BJ (cell line): ENCODE measurements at regions not wholly inside any gene's neighbourhood (a gene's known extent, or its start where the extent isn't known, plus 50 kb on each side); places are given as distances from the start of the nearest gene placed in this dataset.

Experiments
- CTCF ChIA-PET: fragments of 350-600 bp; formaldehyde crosslinking; extraction: SDS; loops from one replicate; lab custom pipeline; 2021; ENCODE audit warnings: antibody characterized with exemption, inconsistent platforms; lab: Yijun Ruan, JAX
- POLR2A ChIA-PET: fragments of 300-600 bp; sonication (Branson Sonifier 250); formaldehyde crosslinking; extraction: SDS; loops from one replicate; lab custom pipeline; 2021; ENCODE audit warnings: antibody characterized with exemption; lab: Charles Lee
- DNase-seq: peaks from one replicate; pipeline ENCODE4 v3.0.0-alpha.2; 2011; ENCODE audit warnings: low read depth
- H3K27me3 ChIP-seq: 2 replicates; pipeline ENCODE4 v1.6.0; 2011; ENCODE audit warnings: low read length; ENCODE audit not compliant: control insufficient read depth, insufficient read depth
- H3K36me3 ChIP-seq: 2 replicates; pipeline ENCODE4 v1.5.1; 2011; ENCODE audit warnings: low read length; ENCODE audit not compliant: control insufficient read depth, insufficient read depth
- H3K4me3 ChIP-seq: 2 replicates; pipeline ENCODE4 v1.5.1; 2011; ENCODE audit warnings: low read depth, mild to moderate bottlenecking, control low read depth, low read length
- CTCF ChIP-seq: IDR thresholded peaks from 2 replicates; pipeline ENCODE4 v1.5.1; 2011; ENCODE audit warnings: low read depth, mild to moderate bottlenecking, control low read depth, inconsistent platforms, low read length, moderate library complexity; ENCODE audit not compliant: insufficient read depth

- no peaks in the 10 kb centered on the region for H3K36me3 ChIP-seq
- ChIA-PET POLR2A (no interaction called here), CTCF (interaction anchor here (0.7 to 1.6 kb wide), 5 partner anchors 9 to 198 kb away, joined by 3 to 4 read pairs (median 4); no protein-coding TSS in a partner anchor)
- H3K27me3 ChIP-seq = no peaks in the 10 kb centered on the region
- no peak for DNase-seq
- H3K4me3 ChIP-seq = no peak overlapping the region
- no peak for TF ChIP-seq CTCF
Measured at GRCh38 chr2:237271698-237272652, 142.0 kb downstream of the COL6A3 start.
